ENCODE measurements at regions not wholly inside any gene's neighbourhood (a gene's known extent, or its start where the extent isn't known, plus 50 kb on each side); places are given as distances from the start of the nearest gene placed in this dataset.
A peak's percentile ranks its signal among the peaks of the same experiment; 100 is the strongest.

GRCh38 chr22:45069925-45070324 is 60.1 kb upstream of the PHF21B start:
- ChIA-PET CTCF (no interaction called here), POLR2A (no interaction called here)
- peak; percentile 60 for DNase-seq (ENCODE audit: unreplicated experiment)
- Mint-ChIP-seq H3K27ac (ENCODE audit: low read depth, unreplicated experiment) (no peak overlapping the region), H3K4me3 (ENCODE audit: unreplicated experiment) (no peak overlapping the region), H3K4me1 (ENCODE audit: insufficient read depth, unreplicated experiment) (peaks cover 35% of the 10 kb centered on the region), H3K36me3 (ENCODE audit: insufficient read depth, unreplicated experiment) (no peaks in the 10 kb centered on the region), H3K9me3 (ENCODE audit: unreplicated experiment) (peaks cover 7% of the 10 kb centered on the region), H3K27me3 (ENCODE audit: insufficient read depth, unreplicated experiment) (no peaks in the 10 kb centered on the region)
- BruUV-seq (replicated peaks) = no TSS peak
- TF ChIP-seq, protein P1, sequence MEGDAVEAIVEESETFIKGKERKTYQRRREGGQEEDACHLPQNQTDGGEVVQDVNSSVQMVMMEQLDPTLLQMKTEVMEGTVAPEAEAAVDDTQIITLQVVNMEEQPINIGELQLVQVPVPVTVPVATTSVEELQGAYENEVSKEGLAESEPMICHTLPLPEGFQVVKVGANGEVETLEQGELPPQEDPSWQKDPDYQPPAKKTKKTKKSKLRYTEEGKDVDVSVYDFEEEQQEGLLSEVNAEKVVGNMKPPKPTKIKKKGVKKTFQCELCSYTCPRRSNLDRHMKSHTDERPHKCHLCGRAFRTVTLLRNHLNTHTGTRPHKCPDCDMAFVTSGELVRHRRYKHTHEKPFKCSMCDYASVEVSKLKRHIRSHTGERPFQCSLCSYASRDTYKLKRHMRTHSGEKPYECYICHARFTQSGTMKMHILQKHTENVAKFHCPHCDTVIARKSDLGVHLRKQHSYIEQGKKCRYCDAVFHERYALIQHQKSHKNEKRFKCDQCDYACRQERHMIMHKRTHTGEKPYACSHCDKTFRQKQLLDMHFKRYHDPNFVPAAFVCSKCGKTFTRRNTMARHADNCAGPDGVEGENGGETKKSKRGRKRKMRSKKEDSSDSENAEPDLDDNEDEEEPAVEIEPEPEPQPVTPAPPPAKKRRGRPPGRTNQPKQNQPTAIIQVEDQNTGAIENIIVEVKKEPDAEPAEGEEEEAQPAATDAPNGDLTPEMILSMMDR (IDR thresholded peaks at IDR 0.05; ENCODE audit: unreplicated experiment) = no peak
- intact Hi-C loops (cut with micrococcal nuclease) = no loop called here

- TF ChIP-seq, protein P1 (IDR thresholded peaks at IDR 0.05; ENCODE audit: unreplicated experiment) = no peak
- DNase-seq (ENCODE audit: unreplicated experiment) = no peak
- peaks cover 7% of the 10 kb centered on the region for H3K9me3 Mint-ChIP-seq (ENCODE audit: unreplicated experiment)
- no peaks in the 10 kb centered on the region for H3K36me3 Mint-ChIP-seq (ENCODE audit: insufficient read depth, unreplicated experiment)
- peaks cover 32% of the 10 kb centered on the region for H3K4me1 Mint-ChIP-seq (ENCODE audit: insufficient read depth, unreplicated experiment)
- intact Hi-C loops (cut with micrococcal nuclease) = no loop called here
- no TSS peak for BruUV-seq (replicated peaks)
- peaks cover 11% of the 10 kb centered on the region for H3K27me3 Mint-ChIP-seq (ENCODE audit: insufficient read depth, unreplicated experiment)
- H3K4me3 Mint-ChIP-seq (ENCODE audit: unreplicated experiment) = no peak overlapping the region
- POLR2A ChIA-PET = no interaction called here
- CTCF ChIA-PET = interaction anchor here (0.6 kb wide), 2 partner anchors 33 to 84 kb away, joined by 3 read pairs; no protein-coding TSS in a partner anchor
- no peak overlapping the region for H3K27ac Mint-ChIP-seq (ENCODE audit: low read depth, unreplicated experiment)
These were observed 61.8 kb upstream of the PHF21B start for GRCh38 chr22:45071618-45072017.

GRCh38 chr22:45072322-45072903 is 62.6 kb upstream of the PHF21B start:
- H3K27me3 Mint-ChIP-seq (ENCODE audit: insufficient read depth, unreplicated experiment) = peaks cover 15% of the 10 kb centered on the region
- ChIA-PET POLR2A (interaction anchor here (0.6 kb wide), 1 partner anchor 24 kb away, joined by 4 read pairs; no protein-coding TSS in a partner anchor), CTCF (interaction anchor here (0.6 to 0.8 kb wide), 4 partner anchors 12 to 252 kb away, joined by 3 to 4 read pairs (median 3); no protein-coding TSS in a partner anchor)
- BruUV-seq (replicated peaks) = no TSS peak
- peak; percentile 93 for DNase-seq (ENCODE audit: unreplicated experiment)
- H3K4me1 Mint-ChIP-seq (ENCODE audit: insufficient read depth, unreplicated experiment) = peaks cover 29% of the 10 kb centered on the region
- TF ChIP-seq, protein P1 (IDR thresholded peaks at IDR 0.05; ENCODE audit: unreplicated experiment) = no peak
- no peaks in the 10 kb centered on the region for H3K36me3 Mint-ChIP-seq (ENCODE audit: insufficient read depth, unreplicated experiment)
- peaks cover 7% of the 10 kb centered on the region for H3K9me3 Mint-ChIP-seq (ENCODE audit: unreplicated experiment)
- H3K27ac Mint-ChIP-seq (ENCODE audit: low read depth, unreplicated experiment) = peak overlapping the region; percentile 52
- H3K4me3 Mint-ChIP-seq (ENCODE audit: unreplicated experiment) = peak overlapping the region; percentile 69
- intact Hi-C loops (cut with micrococcal nuclease) = no loop called here

DNA sequence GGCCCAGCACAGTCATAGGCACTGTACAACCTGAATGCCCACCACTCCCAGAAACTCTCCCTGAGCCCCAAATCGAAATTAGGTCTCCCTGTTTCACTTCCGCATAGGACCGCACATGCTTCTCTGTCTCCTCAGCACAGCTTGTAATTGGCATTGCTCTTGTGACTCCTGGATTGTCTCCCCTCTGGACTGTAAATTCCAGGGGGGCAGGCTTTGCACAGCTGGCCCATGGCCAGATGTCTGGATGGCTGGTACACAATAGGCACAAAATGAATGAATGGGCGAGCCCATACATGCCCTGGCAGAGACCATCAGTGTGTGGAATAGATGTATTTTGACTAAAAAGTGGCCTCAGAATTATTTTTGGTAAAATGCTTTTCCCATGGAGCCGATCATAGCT is 63.3 kb upstream of the PHF21B start:
- DNase-seq (ENCODE audit: unreplicated experiment) = peak; percentile 33
- no peak overlapping the region for H3K4me3 Mint-ChIP-seq (ENCODE audit: unreplicated experiment)
- ChIA-PET POLR2A (no interaction called here), CTCF (interaction anchor here (0.6 to 0.9 kb wide), 2 partner anchors 18 to 243 kb away, joined by 3 read pairs; no protein-coding TSS in a partner anchor)
- H3K4me1 Mint-ChIP-seq (ENCODE audit: insufficient read depth, unreplicated experiment) = peaks cover 29% of the 10 kb centered on the region
- TF ChIP-seq, protein P1 (IDR thresholded peaks at IDR 0.05; ENCODE audit: unreplicated experiment) = no peak
- intact Hi-C loops (cut with micrococcal nuclease) = no loop called here
- H3K27me3 Mint-ChIP-seq (ENCODE audit: insufficient read depth, unreplicated experiment) = peaks cover 21% of the 10 kb centered on the region
- H3K27ac Mint-ChIP-seq (ENCODE audit: low read depth, unreplicated experiment) = peak overlapping the region; percentile 52
- no TSS peak for BruUV-seq (replicated peaks)
- peaks cover 4% of the 10 kb centered on the region for H3K9me3 Mint-ChIP-seq (ENCODE audit: unreplicated experiment)
- H3K36me3 Mint-ChIP-seq (ENCODE audit: insufficient read depth, unreplicated experiment) = no peaks in the 10 kb centered on the region
